CD4-positive, alpha-beta T cell treated with Interleukin-17A for 1 hour (primary cell): ENCODE measurements at regions not wholly inside any gene's neighbourhood (a gene's known extent, or its start where the extent isn't known, plus 50 kb on each side); places are given as distances from the start of the nearest gene placed in this dataset.

Source experiments
- DNase-seq: peaks from one replicate; pipeline ENCODE4 v3.0.0-alpha.2; 2020

- DNase-seq = no peak
Measured at GRCh38 chr13:90533866-90534265, 813.6 kb upstream of the MIR17HG start.

GRCh38 chr13:90534617-90535370 is 812.7 kb upstream of the MIR17HG start:
- DNase-seq = no peak

GRCh38 chr13:90535421-90535820 is 812.1 kb upstream of the MIR17HG start:
- DNase-seq = no peak

- no peak for DNase-seq
Measured at GRCh38 chr13:90538063-90538462, 809.4 kb upstream of the MIR17HG start.

- DNase-seq = no peak
Measured at GRCh38 chr13:90541346-90541745, 806.1 kb upstream of the MIR17HG start.

- no peak for DNase-seq
Measured at GRCh38 chr13:90542959-90543505, 804.5 kb upstream of the MIR17HG start.

GRCh38 chr13:90545070-90545840 is 802.2 kb upstream of the MIR17HG start:
- DNase-seq = no peak

- DNase-seq = no peak
Measured at GRCh38 chr13:90547272-90547790, 800.2 kb upstream of the MIR17HG start.

GRCh38 chr13:90551253-90551652 is 796.2 kb upstream of the MIR17HG start:
- no peak for DNase-seq

- no peak for DNase-seq
Measured at GRCh38 chr13:90552702-90553101, 794.8 kb upstream of the MIR17HG start.

GRCh38 chr13:90553159-90553558 is 794.3 kb upstream of the MIR17HG start:
- no peak for DNase-seq

GRCh38 chr13:90557626-90558025 is 789.9 kb upstream of the MIR17HG start:
- DNase-seq = no peak

GRCh38 chr13:90562443-90562842 is 785.0 kb upstream of the MIR17HG start:
- no peak for DNase-seq

GRCh38 chr13:90564096-90564495 is 783.4 kb upstream of the MIR17HG start:
- DNase-seq = no peak

- no peak for DNase-seq
Measured at GRCh38 chr13:90564566-90564965, 782.9 kb upstream of the MIR17HG start.

GRCh38 chr13:90565985-90566713 is 781.3 kb upstream of the MIR17HG start:
- DNase-seq = no peak

GRCh38 chr13:90568165-90568564 is 779.3 kb upstream of the MIR17HG start:
- no peak for DNase-seq

GRCh38 chr13:90576067-90576466 is 771.4 kb upstream of the MIR17HG start:
- DNase-seq = no peak

GRCh38 chr13:90577726-90578125 is 769.8 kb upstream of the MIR17HG start:
- DNase-seq = no peak

- DNase-seq = no peak
Measured at GRCh38 chr13:90585392-90585791, 762.1 kb upstream of the MIR17HG start.

- no peak for DNase-seq
Measured at GRCh38 chr13:90591260-90591926, 756.1 kb upstream of the MIR17HG start.

GRCh38 chr13:90591927-90592268 is 755.6 kb upstream of the MIR17HG start:
- DNase-seq = no peak

- no peak for DNase-seq
Measured at GRCh38 chr13:90592943-90593342, 754.5 kb upstream of the MIR17HG start.
